ENCODE measurements at regions not wholly inside any gene's neighbourhood (a gene's known extent, or its start where the extent isn't known, plus 50 kb on each side); places are given as distances from the start of the nearest gene placed in this dataset.

GRCh38 chr21:24727803-24728440 is 879.4 kb downstream of the MRPL39 start:
- DNase-seq (ENCODE audit: low spot score) = no peak
- ChIA-PET POLR2A (ENCODE audit: low non-redundant PET) (no interaction called here), CTCF (interaction anchor here (0.6 kb wide), 1 partner anchor 143 kb away, joined by 5 read pairs; no protein-coding TSS in a partner anchor)
- TF ChIP-seq CTCF (conservative IDR thresholded peaks at IDR 0.05; ENCODE audit: low read depth) = no peak
- H3K27ac ChIP-seq = no peak overlapping the region

GRCh38 chr21:24716281-24716918 is 890.9 kb downstream of the MRPL39 start:
- ChIA-PET CTCF (interaction anchor here (0.6 kb wide), 1 partner anchor 113 kb away, joined by 4 read pairs; no protein-coding TSS in a partner anchor), POLR2A (ENCODE audit: low non-redundant PET) (no interaction called here)
- H3K27ac ChIP-seq = no peak overlapping the region
- no peak for TF ChIP-seq CTCF (conservative IDR thresholded peaks at IDR 0.05; ENCODE audit: low read depth)
- no peak for DNase-seq (ENCODE audit: low spot score)

GRCh38 chr21:24714646-24715200 is 892.6 kb downstream of the MRPL39 start:
- no peak for TF ChIP-seq CTCF (conservative IDR thresholded peaks at IDR 0.05; ENCODE audit: low read depth)
- ChIA-PET CTCF (no interaction called here), POLR2A (ENCODE audit: low non-redundant PET) (no interaction called here)
- no peak for DNase-seq (ENCODE audit: low spot score)
- H3K27ac ChIP-seq = no peak overlapping the region

GRCh38 chr21:24705201-24705600 is 902.1 kb downstream of the MRPL39 start:
- no peak for DNase-seq (ENCODE audit: low spot score)
- H3K27ac ChIP-seq = no peak overlapping the region
- CTCF ChIA-PET = no interaction called here
- POLR2A ChIA-PET (ENCODE audit: low non-redundant PET) = no interaction called here
- no peak for TF ChIP-seq CTCF (conservative IDR thresholded peaks at IDR 0.05; ENCODE audit: low read depth)

- H3K27ac ChIP-seq = no peak overlapping the region
- DNase-seq (ENCODE audit: low spot score) = no peak
- no peak for TF ChIP-seq CTCF (conservative IDR thresholded peaks at IDR 0.05; ENCODE audit: low read depth)
- ChIA-PET POLR2A (ENCODE audit: low non-redundant PET) (no interaction called here), CTCF (interaction anchor here (0.6 kb wide), 1 partner anchor 28 kb away, joined by 4 read pairs; no protein-coding TSS in a partner anchor)
These were observed 913.5 kb downstream of the MRPL39 start for GRCh38 chr21:24693779-24694178.

- ChIA-PET CTCF (interaction anchor here (0.6 kb wide), 1 partner anchor 13 kb away, joined by 3 read pairs; no protein-coding TSS in a partner anchor), POLR2A (ENCODE audit: low non-redundant PET) (no interaction called here)
- no peak for DNase-seq (ENCODE audit: low spot score)
- no peak overlapping the region for H3K27ac ChIP-seq
- no peak for TF ChIP-seq CTCF (conservative IDR thresholded peaks at IDR 0.05; ENCODE audit: low read depth)
These were observed 925.8 kb downstream of the MRPL39 start for GRCh38 chr21:24681456-24681855.

All from RWPE1 (cell line).